Fibroblast of skin of scalp (primary cell): ENCODE measurements at regions not wholly inside any gene's neighbourhood (a gene's known extent, or its start where the extent isn't known, plus 50 kb on each side); places are given as distances from the start of the nearest gene placed in this dataset.
A peak's percentile ranks its signal among the peaks of the same experiment; 100 is the strongest.

Experiments used
- DNase-seq: peaks from one replicate; pipeline ENCODE4 v3.0.0-alpha.2; 2013

DNA sequence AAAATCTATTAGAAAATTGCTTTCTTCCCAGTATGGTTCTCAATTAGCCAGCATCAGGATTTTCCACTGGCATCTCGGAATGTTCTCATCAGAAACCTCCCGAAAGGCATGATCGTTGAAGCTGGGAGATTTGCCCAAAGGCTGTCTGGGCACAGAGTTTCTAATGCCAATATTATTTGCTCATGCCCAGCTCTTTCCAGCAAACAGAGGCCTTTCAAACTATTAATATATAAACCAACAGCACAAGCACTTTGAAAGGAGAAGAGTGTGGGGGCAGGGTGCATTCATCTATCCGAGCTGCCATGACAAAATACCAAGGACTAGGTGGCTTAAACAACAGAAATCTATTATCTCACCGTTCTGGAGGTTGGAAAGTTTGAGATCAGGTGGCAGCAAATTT is 88.3 kb upstream of the MSX1 start:
- DNase-seq = no peak

DNA sequence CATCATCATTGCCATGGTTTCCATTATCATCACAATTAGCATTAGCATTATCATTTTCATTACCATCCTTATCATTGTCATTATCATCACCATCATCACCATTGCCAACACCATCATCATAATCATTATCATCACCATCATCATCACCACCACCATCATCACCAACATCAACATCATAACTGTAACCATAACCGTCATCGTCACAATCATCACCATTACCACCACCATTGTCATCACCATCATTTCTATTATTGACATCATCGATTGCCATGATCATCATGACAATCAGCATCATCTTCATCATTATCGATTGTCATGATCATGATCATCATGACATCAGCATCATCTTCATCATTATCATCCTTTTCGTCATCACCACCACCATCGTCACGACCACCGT is 88.9 kb upstream of the MSX1 start:
- DNase-seq = no peak

GRCh38 chr4:4766564-4766963 is 92.9 kb upstream of the MSX1 start:
- DNase-seq = peak; percentile 53

- no peak for DNase-seq
Observed at GRCh38 chr4:4765811-4766210, 93.7 kb upstream of the MSX1 start.

- DNase-seq = no peak
Observed at GRCh38 chr4:4764558-4764905, 94.9 kb upstream of the MSX1 start.

DNA sequence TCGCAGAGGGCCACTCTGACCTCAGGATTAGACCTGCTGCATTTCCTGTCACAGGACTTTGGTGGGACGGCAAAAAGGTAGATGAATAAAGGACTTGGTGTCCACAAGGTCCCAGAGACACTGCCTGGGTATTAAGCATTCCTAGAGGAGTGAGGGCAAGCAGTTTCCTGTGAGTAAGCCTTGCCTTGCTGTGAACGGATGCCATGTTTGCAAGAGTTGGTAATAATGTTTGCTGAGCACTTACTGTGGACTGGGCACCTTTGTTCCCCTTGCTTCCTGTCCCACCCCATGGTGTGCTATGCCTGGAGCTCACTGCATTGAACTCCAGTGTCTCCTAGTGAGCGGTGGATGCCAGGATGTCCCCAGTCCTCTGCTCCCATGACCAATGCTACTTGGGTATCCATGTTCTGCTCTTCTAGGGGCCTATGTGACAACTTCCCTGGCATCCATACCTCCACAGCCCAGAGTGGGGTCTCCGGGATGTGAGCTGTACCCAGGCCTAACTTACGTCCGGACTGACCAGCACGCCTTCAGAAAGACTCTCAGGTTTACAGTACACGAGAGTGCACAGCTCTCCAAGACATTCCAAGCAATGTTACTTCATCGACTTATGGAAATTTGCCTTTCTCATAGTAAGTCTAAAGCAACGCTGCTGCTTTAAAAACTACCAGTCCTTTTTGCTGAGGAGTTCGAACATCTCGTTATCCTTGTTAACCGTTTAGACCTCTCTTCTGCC is 95.5 kb upstream of the MSX1 start:
- peak; percentile 40 for DNase-seq

DNA sequence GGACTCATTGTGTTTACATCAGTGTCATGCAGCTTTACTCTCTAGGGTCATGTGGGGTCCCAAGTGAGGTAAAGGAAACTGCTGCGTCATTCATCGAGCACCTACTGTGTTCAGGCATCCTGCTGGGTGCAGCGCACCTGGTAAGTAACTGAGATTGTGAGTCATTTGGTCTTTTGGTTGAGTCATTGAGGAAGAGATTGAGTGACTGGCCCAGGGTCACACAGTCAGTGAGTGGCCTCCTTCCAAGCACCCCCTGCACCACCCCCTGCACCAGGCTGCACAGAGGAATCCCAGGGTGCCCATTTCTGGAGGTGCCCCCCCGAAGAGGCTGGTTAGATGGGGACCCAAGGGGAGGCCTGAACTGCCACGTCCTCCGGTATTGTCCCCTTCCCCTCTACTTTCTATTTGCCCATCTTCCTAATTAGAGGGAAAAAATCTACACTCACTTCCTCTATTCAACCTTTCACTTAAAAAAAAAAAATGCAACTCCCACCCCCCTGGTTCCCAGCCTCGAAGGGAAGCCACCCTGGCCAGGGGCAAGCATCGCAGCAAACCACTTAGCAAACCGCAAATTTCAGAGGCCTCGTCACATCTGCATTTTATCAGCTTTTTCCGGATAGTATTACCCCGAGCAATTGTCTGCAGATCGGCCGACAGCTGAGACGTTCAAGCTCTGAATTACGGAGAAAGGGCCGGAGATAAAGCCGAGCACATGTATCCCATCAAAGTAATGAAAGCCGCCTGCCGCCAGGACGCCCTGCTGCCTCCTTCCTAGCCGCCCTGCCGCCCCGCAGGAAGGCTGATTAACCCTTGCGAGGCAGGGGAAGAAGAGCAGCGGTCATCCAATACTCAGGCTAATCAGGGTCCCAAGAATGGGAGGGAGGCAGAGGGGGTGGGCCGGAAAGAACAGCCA is 96.3 kb upstream of the MSX1 start:
- peak; percentile 81 for DNase-seq

DNA sequence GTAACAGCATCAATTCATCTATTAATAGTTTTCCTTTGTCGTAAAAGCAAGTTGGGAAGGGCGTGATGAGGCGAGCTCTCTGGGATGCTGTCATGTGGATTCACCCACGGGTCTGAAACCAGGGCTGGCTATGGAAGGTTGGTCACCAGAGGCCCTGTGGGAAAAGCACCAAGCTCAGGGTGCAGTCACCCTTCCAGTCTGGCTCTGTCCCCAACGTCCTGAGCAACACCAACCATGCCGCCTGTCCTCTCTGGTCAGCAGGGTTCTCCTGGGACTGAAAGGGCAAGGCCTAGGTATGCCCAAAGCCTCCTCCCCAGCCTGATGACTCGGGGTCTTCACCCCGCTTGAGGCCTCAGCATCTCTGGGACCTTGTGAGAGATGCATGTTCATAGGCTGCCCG is 97.2 kb upstream of the MSX1 start:
- no peak for DNase-seq

- DNase-seq = peak; percentile 23
Observed at GRCh38 chr4:4761128-4761982, 98.1 kb upstream of the MSX1 start.

- peak; percentile 34 for DNase-seq
Observed at GRCh38 chr4:4759883-4760282, 99.6 kb upstream of the MSX1 start.

- no peak for DNase-seq
Observed at GRCh38 chr4:4759232-4759631, 100.2 kb upstream of the MSX1 start.

GRCh38 chr4:4758681-4759080 is 100.8 kb upstream of the MSX1 start:
- no peak for DNase-seq

DNA sequence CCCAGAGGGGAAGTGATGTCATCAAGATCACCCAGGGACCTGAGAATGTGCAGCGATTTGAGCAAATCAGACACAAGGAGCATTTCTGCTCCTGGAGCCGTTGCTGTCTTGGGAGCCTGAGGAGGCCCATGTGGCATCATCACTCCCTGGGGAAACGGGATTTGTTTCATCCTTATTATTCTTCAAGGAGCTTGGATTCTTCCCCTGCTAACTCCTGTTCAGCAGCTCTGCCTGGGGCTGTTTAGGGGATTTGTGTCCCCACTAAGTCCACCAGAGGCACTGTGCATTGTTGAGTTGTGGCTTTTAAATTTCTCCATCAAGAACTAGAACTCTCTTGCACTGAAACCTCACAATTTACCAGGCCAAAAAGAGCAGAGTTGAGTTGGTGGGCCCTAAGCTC is 104.2 kb upstream of the MSX1 start:
- DNase-seq = peak; percentile 29

- no peak for DNase-seq
Observed at GRCh38 chr4:4754641-4755040, 104.8 kb upstream of the MSX1 start.

- no peak for DNase-seq
Observed at GRCh38 chr4:4753643-4754042, 105.8 kb upstream of the MSX1 start.

GRCh38 chr4:4752576-4753401 is 106.7 kb upstream of the MSX1 start:
- no peak for DNase-seq

GRCh38 chr4:4752025-4752424 is 107.4 kb upstream of the MSX1 start:
- DNase-seq = no peak

DNA sequence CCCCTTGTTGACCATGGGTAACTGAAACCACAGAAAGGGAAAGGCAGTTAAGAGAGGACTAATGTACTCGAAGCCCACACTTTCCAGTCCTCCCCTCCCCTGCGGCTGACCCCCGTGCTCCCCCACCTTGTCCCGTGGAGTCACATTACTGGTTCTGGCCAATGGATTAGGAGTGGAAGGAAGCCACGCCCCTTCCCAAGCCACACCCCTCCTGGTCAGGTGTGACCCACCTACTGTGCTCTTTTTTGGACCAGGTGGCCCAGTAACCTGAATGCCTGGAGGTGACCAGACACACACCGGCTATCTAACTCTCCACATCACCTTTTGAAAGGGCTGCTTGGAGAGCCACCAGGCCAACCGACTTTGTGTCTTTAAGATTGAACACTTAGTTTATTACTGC is 109.3 kb upstream of the MSX1 start:
- no peak for DNase-seq

GRCh38 chr4:4749137-4749536 is 110.3 kb upstream of the MSX1 start:
- DNase-seq = no peak

DNA sequence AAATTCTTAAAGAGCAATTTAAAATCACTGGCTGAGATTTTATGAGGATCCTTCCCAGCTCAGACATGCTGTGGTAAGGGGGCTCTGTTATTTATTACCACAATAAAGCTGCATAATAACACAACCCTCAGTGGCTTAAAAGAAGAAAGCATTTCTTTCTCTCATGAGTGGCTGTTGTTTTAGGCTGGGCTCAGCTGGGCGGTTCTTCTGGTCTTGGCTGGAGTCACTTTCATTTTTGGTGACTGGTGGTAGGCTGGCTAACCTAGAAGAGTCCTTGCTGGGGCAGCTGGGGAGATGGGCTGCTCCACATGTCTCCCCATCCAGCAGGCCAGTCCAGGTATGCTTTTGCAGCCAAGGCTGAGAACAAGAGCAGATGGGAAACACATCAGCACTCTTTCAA is 113.0 kb upstream of the MSX1 start:
- DNase-seq = no peak

- DNase-seq = no peak
Observed at GRCh38 chr4:4740071-4740470, 119.4 kb upstream of the MSX1 start.

GRCh38 chr4:4735870-4736269 is 123.6 kb upstream of the MSX1 start:
- DNase-seq = no peak
